Transverse colon (tissue), 3 donors: ENCODE measurements at regions not wholly inside any gene's neighbourhood (a gene's known extent, or its start where the extent isn't known, plus 50 kb on each side); places are given as distances from the start of the nearest gene placed in this dataset.

Experiments used
- POLR2A ChIP-seq: fragments of 450-650 bp; IDR thresholded peaks from one replicate; pipeline ENCODE4 v1.6.1; 2016; ENCODE audit warnings: antibody characterized with exemption, mild to moderate bottlenecking, moderate library complexity
- POLR2AphosphoS5 ChIP-seq, 3 donors: sonication (generic); formaldehyde crosslinking; IDR thresholded peaks; one replicate each; pipeline ENCODE4 v1.6.1; 2016; ENCODE audit warnings: antibody characterized with exemption in 3 of 3

DNA sequence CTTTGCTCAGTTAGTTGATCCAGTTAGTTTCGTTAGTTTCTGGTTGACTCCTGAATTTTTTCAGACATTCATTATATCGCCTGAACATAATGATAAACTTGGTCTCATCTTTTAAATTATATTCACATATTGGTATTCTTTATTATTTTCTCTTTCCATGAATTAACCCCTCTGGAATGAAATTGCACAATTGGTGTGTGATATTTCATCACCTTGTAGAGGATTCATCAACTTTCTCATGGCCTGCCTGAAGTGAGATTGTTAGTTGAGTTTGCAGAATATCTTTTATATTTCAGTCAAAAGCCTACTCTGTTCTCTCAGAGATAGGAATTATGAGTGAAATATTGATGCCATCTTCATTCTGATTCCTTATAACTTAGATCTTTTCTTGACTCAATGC is 1160.6 kb upstream of the AGA start:
- no peak for TF ChIP-seq POLR2AphosphoS5 (IDR thresholded peaks at IDR 0.05)
- no peak for TF ChIP-seq POLR2A
